ENCODE measurements at regions not wholly inside any gene's neighbourhood (a gene's known extent, or its start where the extent isn't known, plus 50 kb on each side); places are given as distances from the start of the nearest gene placed in this dataset.

DNA sequence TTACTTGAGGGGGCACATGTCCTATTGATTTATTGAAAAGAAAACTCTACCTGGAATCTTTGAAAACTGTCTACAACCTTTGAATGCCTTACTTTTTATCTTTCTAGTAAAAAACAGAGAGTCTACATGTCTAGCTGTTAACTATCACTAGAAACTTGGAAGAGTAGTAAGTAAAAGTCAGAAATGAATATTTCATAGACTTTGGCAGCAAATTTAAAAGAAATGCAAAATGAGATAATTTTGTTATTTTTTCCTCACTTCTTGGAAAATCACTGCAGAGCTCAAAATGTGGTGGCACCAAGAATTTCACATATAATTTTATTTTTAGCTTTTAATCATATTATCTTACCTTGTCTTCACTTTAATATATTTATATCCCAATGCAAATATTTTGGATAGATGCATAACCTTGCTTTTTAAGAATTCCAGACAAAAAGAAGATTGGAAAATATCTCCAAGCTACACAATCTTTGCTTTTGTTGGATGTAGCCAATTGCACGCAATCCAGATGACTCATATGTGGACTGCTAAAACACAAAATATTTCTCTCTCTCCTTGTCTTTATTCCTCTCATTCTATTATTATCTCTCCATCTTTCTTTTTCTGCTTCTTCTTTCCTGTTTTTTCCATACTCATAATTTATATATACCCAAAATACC is 92.2 kb upstream of the DSEL start:
- no peak overlapping the region for H3K4me2 ChIP-seq
- H3K36me3 ChIP-seq (replicated peaks; ENCODE audit: insufficient read depth, low read depth), result no peaks in the 10 kb centered on the region
- H3K4me3 ChIP-seq, result no peak overlapping the region
- 88% methylated on average over 1 of the region's 1 CpG for WGBS (ENCODE audit: low lambda C conversion rate, missing lambda C conversion rate)
- H3K27me3 ChIP-seq, result no peaks in the 10 kb centered on the region
- H4K20me1 ChIP-seq (ENCODE audit: insufficient read depth, poor library complexity, severe bottlenecking), result no peaks in the 10 kb centered on the region
- H3K27ac ChIP-seq, result no peak overlapping the region
- TF ChIP-seq EZH2 (IDR thresholded peaks at IDR 0.05; ENCODE audit: borderline replicate concordance), result no peak
- no peak for TF ChIP-seq EZH2phosphoT487 (IDR thresholded peaks at IDR 0.05; ENCODE audit: low read depth, severe bottlenecking, unreplicated experiment)
- TF ChIP-seq, protein P1, sequence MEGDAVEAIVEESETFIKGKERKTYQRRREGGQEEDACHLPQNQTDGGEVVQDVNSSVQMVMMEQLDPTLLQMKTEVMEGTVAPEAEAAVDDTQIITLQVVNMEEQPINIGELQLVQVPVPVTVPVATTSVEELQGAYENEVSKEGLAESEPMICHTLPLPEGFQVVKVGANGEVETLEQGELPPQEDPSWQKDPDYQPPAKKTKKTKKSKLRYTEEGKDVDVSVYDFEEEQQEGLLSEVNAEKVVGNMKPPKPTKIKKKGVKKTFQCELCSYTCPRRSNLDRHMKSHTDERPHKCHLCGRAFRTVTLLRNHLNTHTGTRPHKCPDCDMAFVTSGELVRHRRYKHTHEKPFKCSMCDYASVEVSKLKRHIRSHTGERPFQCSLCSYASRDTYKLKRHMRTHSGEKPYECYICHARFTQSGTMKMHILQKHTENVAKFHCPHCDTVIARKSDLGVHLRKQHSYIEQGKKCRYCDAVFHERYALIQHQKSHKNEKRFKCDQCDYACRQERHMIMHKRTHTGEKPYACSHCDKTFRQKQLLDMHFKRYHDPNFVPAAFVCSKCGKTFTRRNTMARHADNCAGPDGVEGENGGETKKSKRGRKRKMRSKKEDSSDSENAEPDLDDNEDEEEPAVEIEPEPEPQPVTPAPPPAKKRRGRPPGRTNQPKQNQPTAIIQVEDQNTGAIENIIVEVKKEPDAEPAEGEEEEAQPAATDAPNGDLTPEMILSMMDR (IDR thresholded peaks at IDR 0.05; ENCODE audit: poor library complexity), result no peak
- H3K9me2 ChIP-seq (replicated peaks; ENCODE audit: insufficient read depth), result no peaks in the 10 kb centered on the region
- H3K9me3 ChIP-seq (ENCODE audit: low read depth), result no peaks in the 10 kb centered on the region
- no peaks in the 10 kb centered on the region for H3K4me1 ChIP-seq (ENCODE audit: insufficient read depth)
- no peak for DNase-seq (ENCODE audit: low spot score)
- no peaks in the 10 kb centered on the region for H3K79me2 ChIP-seq
- H2AFZ ChIP-seq, result no peak overlapping the region

DNA sequence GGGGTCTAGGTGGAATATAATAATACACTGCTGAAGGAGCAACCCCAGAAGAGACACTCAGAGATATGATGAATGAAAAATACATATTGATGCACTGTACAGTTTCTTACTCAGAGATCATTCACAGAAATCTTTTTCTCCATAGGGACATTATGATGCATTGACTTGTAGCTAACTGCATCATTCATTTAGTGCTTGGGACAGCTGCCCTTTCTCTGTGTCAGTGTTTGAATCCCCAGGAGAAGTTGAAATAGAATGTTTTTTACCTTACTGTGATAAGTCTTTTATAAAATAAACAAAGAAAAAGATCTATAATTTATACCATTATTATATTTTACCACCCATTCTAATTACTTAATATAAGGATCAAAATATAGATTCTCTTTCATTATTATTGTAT is 91.7 kb upstream of the DSEL start:
- H3K4me2 ChIP-seq, result no peak overlapping the region
- no peaks in the 10 kb centered on the region for H3K9me3 ChIP-seq (ENCODE audit: low read depth)
- H3K9me2 ChIP-seq (replicated peaks; ENCODE audit: insufficient read depth), result no peaks in the 10 kb centered on the region
- no peak overlapping the region for H3K27ac ChIP-seq
- H4K20me1 ChIP-seq (ENCODE audit: insufficient read depth, poor library complexity, severe bottlenecking), result no peaks in the 10 kb centered on the region
- no peak for TF ChIP-seq EZH2phosphoT487 (IDR thresholded peaks at IDR 0.05; ENCODE audit: low read depth, severe bottlenecking, unreplicated experiment)
- TF ChIP-seq, protein P1 (IDR thresholded peaks at IDR 0.05; ENCODE audit: poor library complexity), result no peak
- TF ChIP-seq EZH2 (IDR thresholded peaks at IDR 0.05; ENCODE audit: borderline replicate concordance), result no peak
- no peaks in the 10 kb centered on the region for H3K79me2 ChIP-seq
- no peaks in the 10 kb centered on the region for H3K27me3 ChIP-seq
- H3K4me3 ChIP-seq, result no peak overlapping the region
- H3K4me1 ChIP-seq (ENCODE audit: insufficient read depth), result no peaks in the 10 kb centered on the region
- no peaks in the 10 kb centered on the region for H3K36me3 ChIP-seq (replicated peaks; ENCODE audit: insufficient read depth, low read depth)
- DNase-seq (ENCODE audit: low spot score), result no peak
- no peak overlapping the region for H2AFZ ChIP-seq

DNA sequence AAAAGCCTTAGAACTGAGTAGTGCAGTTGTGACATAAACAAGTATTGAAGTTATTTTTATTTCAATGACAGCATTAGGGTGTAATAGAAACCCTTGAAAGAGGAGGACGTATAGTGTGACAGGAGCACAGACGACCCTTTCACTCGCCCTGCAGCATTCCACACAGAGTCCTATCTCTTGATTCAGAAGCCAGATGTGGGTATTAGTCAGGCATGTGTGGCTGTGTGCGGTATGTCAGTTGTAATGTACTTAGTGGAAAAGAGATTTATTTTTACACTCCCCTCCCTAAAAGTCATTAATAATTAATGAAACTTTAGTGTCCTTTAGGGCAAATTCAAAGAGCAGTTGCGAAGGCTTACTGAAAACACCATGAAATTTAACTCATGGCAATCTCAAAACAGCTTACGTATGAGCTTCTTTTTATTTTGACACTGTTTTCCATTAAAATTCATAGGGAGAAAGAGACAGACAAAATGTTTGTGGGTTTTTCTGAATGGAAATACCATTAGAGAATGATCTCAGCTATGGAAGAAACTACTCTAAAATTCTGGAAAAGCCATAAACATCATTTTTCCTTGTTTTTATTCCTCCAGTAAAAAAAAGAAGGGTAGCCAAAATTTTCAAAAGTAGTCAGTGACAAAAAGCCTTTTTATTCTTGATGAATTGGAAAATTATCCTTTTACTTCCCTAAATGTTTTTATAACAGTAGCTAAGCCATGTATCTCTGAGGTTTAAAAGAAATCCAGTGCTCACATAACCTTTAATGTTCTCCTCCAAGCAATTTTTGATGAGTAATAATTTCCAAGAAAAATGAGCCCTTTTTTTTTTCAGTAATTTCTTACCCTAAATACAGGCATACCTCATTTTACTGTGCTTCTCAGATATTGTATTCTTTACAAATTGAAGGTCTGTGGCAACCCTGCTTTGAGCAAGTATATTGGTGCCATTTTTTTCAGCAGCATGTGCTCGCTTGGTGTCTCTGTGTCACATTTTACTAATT is 84.0 kb upstream of the DSEL start:
- Histone ChIP-seq H3K4me1 (ENCODE audit: insufficient read depth) (peaks cover 11% of the 10 kb centered on the region), H4K20me1 (ENCODE audit: insufficient read depth, poor library complexity, severe bottlenecking) (no peaks in the 10 kb centered on the region), H3K4me2 (peak overlapping the region; percentile 39), H3K4me3 (no peak overlapping the region), H3K27ac (peak overlapping the region; percentile 2), H2AFZ (no peak overlapping the region), H3K79me2 (no peaks in the 10 kb centered on the region), H3K36me3 (replicated peaks; ENCODE audit: insufficient read depth, low read depth) (no peaks in the 10 kb centered on the region), H3K27me3 (no peaks in the 10 kb centered on the region), H3K9me3 (ENCODE audit: low read depth) (no peaks in the 10 kb centered on the region), H3K9me2 (replicated peaks; ENCODE audit: insufficient read depth) (no peaks in the 10 kb centered on the region)
- peak; percentile 44 for DNase-seq (ENCODE audit: low spot score)
- TF ChIP-seq EZH2phosphoT487 (IDR thresholded peaks at IDR 0.05; ENCODE audit: low read depth, severe bottlenecking, unreplicated experiment) (no peak), EZH2 (IDR thresholded peaks at IDR 0.05; ENCODE audit: borderline replicate concordance) (no peak)
- TF ChIP-seq, protein P1 (IDR thresholded peaks at IDR 0.05; ENCODE audit: poor library complexity), result no peak
- WGBS (ENCODE audit: low lambda C conversion rate, missing lambda C conversion rate), result 29% methylated on average over 7 of the region's 7 CpGs

All from hepatocyte (in vitro differentiated cells).